GM19239 (cell line): ENCODE measurements at regions not wholly inside any gene's neighbourhood (a gene's known extent, or its start where the extent isn't known, plus 50 kb on each side); places are given as distances from the start of the nearest gene placed in this dataset.
"Not testable (repeated sequence)": the region's sequence is repeated elsewhere in the genome, so short reads cannot be mapped to it uniquely, and the experiment has no call there.

ENCODE experiments used
- DNase-seq: peaks from one replicate; pipeline ENCODE4 v3.0.0; 2011; ENCODE audit warnings: low spot score; ENCODE audit not compliant: insufficient read length
- FAIRE-seq: peaks from 2 replicates; lab custom pipeline; 2011; peaks lifted over from hg19 to GRCh38; lab: Jason Lieb, UNC

GRCh38 chr4:91837608-91838029 is 466.1 kb upstream of the GRID2 start:
- DNase-seq (no peak), FAIRE-seq (no peak)

- FAIRE-seq (no peak), DNase-seq (no peak)
These were observed 465.4 kb upstream of the GRID2 start for GRCh38 chr4:91838181-91838861.

- DNase-seq: no peak
- no peak for FAIRE-seq
These were observed 463.4 kb upstream of the GRID2 start for GRCh38 chr4:91840359-91840758.

- DNase-seq (no peak), FAIRE-seq (no peak)
These were observed 457.5 kb upstream of the GRID2 start for GRCh38 chr4:91846233-91846632.

GRCh38 chr4:91851456-91851855 is 452.3 kb upstream of the GRID2 start:
- FAIRE-seq (no peak), DNase-seq (no peak)

GRCh38 chr4:91887926-91888325 is 415.8 kb upstream of the GRID2 start:
- no peak for FAIRE-seq
- no peak for DNase-seq

DNA sequence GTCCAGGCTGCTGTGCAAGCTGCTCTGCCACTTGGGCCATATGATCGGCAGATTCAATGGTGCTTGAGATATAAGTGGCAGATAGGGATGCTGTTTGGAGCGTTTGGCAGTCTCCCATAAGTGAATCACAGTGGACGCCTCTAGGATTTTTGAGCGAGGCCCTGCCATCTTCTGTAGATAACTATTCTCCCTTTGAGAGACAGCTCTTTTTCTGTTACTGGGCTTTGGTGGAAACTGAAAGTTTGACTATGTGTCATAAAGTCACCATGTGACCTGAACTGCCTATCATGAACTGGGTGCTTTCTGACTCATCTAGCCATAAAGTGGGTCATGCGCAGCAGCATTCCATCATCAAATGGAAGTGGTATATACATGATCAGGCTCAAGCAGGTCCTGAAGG is 412.5 kb upstream of the GRID2 start:
- DNase-seq, FAIRE-seq: not testable (repeated sequence)

DNA sequence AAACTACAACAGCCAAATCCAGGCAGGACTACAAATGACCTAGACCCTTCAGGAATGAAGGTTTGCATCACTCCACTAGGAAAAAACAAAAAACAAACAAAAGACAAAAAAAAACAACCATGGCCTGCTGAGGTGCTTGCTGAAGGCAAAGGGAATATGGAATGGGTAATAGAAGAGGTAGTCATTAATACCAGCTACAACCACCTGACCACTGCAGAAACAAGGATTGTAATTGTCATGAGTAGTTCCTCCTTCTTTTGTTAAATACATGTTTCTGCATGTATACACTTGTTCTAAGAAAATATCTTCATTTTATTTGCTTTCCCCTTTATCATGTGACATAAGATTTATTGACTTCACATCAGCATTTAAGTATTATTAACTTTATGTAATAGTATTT is 409.8 kb upstream of the GRID2 start:
- DNase-seq (no peak), FAIRE-seq (no peak)

- DNase-seq: no peak
- no peak for FAIRE-seq
These were observed 399.2 kb upstream of the GRID2 start for GRCh38 chr4:91904556-91904955.

DNA sequence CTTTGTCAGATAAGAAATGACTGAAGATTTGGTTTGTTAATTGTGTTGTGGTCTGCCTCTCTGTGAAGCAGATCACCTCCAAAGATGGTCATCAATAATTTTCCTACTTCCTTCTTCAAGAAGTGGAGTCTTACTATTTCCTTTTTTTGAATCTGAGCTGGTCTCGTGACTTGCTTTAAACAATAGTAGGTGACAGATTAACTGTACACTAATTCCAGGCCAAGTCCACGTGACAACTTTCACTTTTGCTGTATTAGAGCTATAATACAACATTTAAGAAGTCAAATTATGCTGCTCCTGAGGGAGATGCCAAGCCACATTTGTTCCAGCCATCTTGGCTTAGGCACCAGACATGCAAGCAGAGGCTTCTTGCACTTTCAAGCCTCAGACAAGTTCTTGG is 393.8 kb upstream of the GRID2 start:
- DNase-seq: no peak
- FAIRE-seq: no peak

DNA sequence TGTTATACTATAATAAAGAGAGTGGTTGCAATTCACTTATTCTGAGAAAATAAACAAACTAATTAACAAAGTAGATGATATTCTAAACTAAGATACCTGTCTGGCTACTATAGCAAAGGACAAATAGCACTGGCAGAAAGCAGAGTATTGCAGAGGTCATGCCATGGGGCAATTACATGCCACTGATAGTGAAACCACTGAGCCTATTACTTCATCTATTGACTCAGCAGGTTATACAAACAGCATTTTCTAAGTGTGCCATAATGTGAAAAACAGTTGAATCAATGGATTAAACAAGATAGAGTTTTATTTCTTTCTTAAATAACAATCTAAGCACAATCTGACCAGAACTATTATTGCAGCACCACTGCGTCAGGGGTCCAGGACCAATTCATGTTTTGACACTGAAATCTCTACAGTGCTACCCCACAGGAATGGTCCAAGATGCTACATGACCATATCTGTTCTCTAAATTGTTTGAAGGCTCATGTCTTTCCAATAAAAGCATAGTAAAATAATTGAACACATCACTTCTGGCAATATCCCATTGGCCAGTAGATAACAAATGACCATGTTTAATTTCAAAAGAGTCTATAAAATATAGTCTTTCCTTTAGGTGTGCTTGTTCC is 389.5 kb upstream of the GRID2 start:
- FAIRE-seq: no peak
- DNase-seq: no peak

GRCh38 chr4:91916219-91916618 is 387.5 kb upstream of the GRID2 start:
- FAIRE-seq: no peak
- no peak for DNase-seq

DNA sequence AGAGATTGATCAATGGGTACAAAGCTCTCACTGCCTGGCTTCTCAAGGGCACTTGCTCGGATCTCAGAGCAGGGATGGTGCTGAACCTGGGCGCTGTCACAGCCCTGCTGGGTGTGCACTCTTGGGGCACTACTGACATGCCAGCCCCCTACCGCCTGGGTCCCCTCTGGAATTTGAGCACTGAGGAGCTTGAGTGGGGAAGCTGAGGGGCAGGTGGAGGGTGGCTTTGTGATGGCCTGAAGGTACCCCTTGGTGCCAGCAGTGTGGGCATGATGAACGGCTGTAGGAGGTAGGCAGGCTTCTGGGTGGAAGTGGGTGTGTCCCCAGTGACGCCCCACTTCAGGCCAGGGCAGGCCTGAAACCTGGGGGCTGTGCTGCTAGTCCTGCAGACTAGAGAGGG is 379.1 kb upstream of the GRID2 start:
- DNase-seq (no peak), FAIRE-seq (no peak)

- FAIRE-seq (no peak), DNase-seq (no peak)
These were observed 368.5 kb upstream of the GRID2 start for GRCh38 chr4:91935217-91935616.

DNA sequence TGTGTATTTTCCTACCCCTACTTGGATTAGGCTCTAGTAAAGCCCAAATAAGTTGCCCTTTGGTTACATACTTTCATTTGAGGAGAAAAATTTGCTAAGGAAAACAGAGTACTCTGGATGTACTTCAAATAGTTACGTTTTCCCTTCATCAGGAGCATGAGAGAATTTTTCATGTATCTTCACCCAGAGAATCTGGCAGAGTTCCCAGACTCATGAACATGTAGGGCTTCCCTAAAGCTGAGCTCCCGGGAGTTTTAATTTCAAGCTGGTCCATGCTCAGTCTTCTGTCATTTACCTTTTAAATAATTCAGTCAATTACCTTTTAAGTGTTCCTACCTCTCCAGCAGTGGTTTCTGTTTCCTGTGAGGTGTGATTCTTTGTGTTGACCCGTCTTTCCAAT is 367.5 kb upstream of the GRID2 start:
- DNase-seq (no peak), FAIRE-seq (no peak)

DNA sequence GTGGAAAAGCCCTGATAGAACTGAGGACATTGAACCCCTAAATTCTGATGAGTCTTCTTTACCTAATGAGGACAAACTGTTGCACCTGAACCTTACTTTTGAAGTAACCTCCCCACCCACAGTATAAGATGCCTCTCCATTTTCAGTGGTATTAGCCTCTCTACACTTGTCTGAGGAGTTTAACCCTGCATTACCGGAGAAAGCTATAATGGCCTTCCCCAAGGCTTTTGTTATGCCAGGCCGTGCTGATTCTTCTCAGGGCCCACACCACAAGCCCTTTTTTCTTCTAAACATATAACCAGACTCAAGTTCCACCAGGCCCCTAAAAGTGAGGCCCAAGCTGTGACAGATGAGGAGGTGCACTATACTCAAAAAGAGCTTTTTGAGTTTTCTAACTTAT is 345.8 kb upstream of the GRID2 start:
- FAIRE-seq (no peak), DNase-seq (no peak)

- FAIRE-seq (no peak), DNase-seq (no peak)
These were observed 345.2 kb upstream of the GRID2 start for GRCh38 chr4:91958596-91958995.

- DNase-seq: no peak
These were observed 342.3 kb upstream of the GRID2 start for GRCh38 chr4:91961504-91961903.

DNA sequence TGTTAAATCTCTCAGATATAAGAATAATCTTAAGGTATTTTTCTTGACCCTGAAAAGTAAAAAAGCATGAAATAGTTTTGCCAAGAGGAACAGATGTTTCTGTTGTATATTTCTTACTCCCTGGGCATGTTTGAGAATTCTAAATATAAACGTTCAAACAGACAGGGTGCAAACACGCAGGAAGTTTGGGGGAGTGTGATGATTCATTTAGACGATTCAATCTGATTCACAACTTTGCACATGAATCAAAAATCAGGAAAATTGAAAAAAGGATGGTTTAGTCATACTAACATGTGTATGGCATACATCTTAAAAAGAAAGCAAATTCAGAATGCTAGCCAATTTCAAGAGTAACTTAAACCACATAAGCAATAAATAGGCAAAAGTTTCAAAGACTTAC is 340.3 kb upstream of the GRID2 start:
- FAIRE-seq (no peak), DNase-seq (no peak)

More at GRCh38 chr4:91961504-91961903, 342.3 kb upstream of the GRID2 start:
- FAIRE-seq: no peak

DNA sequence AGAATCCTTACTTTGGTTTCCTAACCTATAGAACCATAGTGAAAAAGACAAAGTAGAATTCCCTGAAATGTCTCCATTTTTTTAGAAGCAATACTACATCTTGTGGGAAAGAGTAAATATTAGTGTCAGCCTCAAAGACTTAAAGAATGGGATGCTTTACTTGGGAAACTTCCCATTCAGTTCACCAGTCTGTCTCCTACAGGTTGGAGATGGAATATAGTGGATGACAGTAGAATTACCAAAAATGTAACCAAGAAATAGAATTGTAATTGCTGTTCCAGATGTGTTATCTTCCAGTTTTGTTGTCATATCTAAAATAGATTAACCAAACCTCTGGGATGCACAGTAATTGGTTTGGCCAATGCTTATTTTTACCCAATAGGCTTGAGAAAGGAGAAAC is 338.6 kb upstream of the GRID2 start:
- no peak for FAIRE-seq
- DNase-seq: no peak

DNA sequence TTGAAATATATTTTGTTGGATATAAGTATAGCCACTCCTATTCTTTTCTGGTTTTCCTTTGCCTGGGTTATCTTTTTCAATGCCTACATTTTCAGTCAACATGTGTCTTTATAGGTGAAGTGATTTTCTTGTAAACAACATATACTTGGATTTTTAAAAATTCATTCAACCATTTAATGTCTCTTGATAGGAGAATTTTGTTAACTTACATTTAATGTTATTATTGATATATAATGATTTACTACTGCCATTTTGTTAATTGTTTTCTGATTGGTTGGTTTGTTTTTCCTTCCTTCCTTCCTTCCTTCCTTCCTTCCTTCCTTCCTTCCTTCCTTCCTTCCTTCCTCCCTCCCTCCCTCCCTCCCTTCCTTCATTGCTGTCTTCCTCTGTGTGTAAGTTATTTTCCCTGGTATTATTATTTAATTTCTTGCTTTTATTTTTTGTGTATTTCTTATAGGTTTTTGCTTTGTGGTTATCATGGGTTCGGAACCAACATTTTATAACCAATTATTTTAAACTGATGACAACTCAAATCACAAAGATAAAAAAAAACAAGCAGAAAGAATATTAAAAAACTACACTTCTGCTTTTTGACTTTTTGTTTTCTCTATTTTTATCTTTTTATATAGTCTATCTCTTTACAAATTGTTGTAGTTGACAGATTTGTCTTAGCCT is 330.1 kb upstream of the GRID2 start:
- DNase-seq (no peak), FAIRE-seq (no peak)

DNA sequence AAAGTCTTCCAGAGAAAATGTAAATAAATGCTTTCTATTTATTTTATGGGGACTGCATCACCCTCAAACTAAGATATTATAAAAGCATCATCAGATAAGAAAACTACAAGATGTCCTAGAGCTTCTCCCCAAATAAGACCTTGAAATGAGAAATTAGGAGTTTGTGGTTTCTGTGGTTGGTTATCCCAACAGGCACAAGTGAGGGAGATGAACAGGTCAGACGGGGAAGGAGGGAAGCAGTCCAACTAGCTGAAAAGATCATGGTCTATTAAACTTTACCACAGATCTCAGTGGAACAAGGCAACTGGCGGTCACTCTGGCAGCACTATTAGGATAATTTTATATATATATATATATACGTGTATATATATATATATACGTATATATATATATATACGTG is 319.3 kb upstream of the GRID2 start:
- no peak for FAIRE-seq
- no peak for DNase-seq
